A673 (cell line): ENCODE measurements at regions not wholly inside any gene's neighbourhood (a gene's known extent, or its start where the extent isn't known, plus 50 kb on each side); places are given as distances from the start of the nearest gene placed in this dataset.
"Not testable (repeated sequence)": the region's sequence is repeated elsewhere in the genome, so short reads cannot be mapped to it uniquely, and the experiment has no call there.

ENCODE experiments used
- BruUV-seq: library from RNA; stranded (reverse); fragments of 400-500 nt; replicated peaks from 2 replicates; lab custom pipeline; 2021; lab: Mats Ljungman, UMichigan
- CTCF ChIA-PET: fragments of 300-600 bp; sonication (Branson Sonifier 250); formaldehyde crosslinking; loops from one replicate; lab custom pipeline; 2022; ENCODE audit warnings: antibody characterized with exemption; lab: Charles Lee
- POLR2A ChIA-PET: fragments of 300-600 bp; sonication (Branson Sonifier 250); formaldehyde crosslinking; loops from one replicate; lab custom pipeline; 2022; ENCODE audit warnings: antibody characterized with exemption; ENCODE audit not compliant: low non-redundant PET; lab: Charles Lee
- DNase-seq: peaks from one replicate; pipeline ENCODE4 v3.0.0-alpha.2; 2015; ENCODE audit warnings: low spot score
- H3K27ac ChIP-seq: fragments of 200-600 bp; sonication (generic); 2 replicates; pipeline ENCODE4 v1.5.1; 2016; ENCODE audit warnings: mixed run types, low read depth, mild to moderate bottlenecking, mixed read lengths, antibody characterized with exemption, low read length; ENCODE audit not compliant: poor library complexity, severe bottlenecking
- H3K27me3 ChIP-seq: fragments of 200-600 bp; sonication (generic); replicated peaks from 2 replicates; pipeline ENCODE4 v1.6.1; 2017; ENCODE audit warnings: mixed run types, low read depth, mild to moderate bottlenecking, mixed read lengths, antibody characterized with exemption, low read length; ENCODE audit not compliant: insufficient read depth, poor library complexity
- H3K36me3 ChIP-seq: fragments of 200-600 bp; sonication (generic); 2 replicates; pipeline ENCODE4 v1.6.1; 2016; ENCODE audit warnings: mixed run types, mild to moderate bottlenecking, mixed read lengths, antibody characterized with exemption, low read length; ENCODE audit not compliant: insufficient read depth, poor library complexity, severe bottlenecking
- H3K4me1 ChIP-seq: fragments of 200-600 bp; sonication (generic); 2 replicates; pipeline ENCODE4 v1.6.1; 2017; ENCODE audit warnings: mixed run types, mild to moderate bottlenecking, mixed read lengths, antibody characterized with exemption, low read length; ENCODE audit not compliant: insufficient read depth, poor library complexity, severe bottlenecking
- H3K4me3 ChIP-seq: fragments of 200-600 bp; sonication (generic); 2 replicates; pipeline ENCODE4 v1.5.1; 2016; ENCODE audit warnings: low read depth, mixed run types, mild to moderate bottlenecking, mixed read lengths, low read length; ENCODE audit not compliant: poor library complexity, severe bottlenecking
- H3K9me3 ChIP-seq: fragments of 200-600 bp; sonication (generic); 2 replicates; pipeline ENCODE4 v1.6.1; 2016; ENCODE audit warnings: mixed run types, low read depth, mild to moderate bottlenecking, mixed read lengths, antibody characterized with exemption, low read length; ENCODE audit not compliant: poor library complexity, severe bottlenecking
- CTCF ChIP-seq: fragments of 300-800, 200-600 bp; sonication (generic); conservative IDR thresholded peaks from 2 replicates; pipeline ENCODE4 v1.5.1; 2017; ENCODE audit warnings: low read depth, mild to moderate bottlenecking, antibody characterized with exemption, low read length, moderate library complexity, mixed read lengths
- EZH2 ChIP-seq: fragments of 200-600 bp; sonication (generic); IDR thresholded peaks from 2 replicates; pipeline ENCODE4 v1.6.1; 2017; ENCODE audit warnings: borderline replicate concordance, low read depth, mild to moderate bottlenecking, mixed read lengths, antibody characterized with exemption, low read length; ENCODE audit not compliant: poor library complexity, severe bottlenecking
- intact Hi-C: fragments of 100-400 bp; cut with micrococcal nuclease; formaldehyde crosslinking; loops from one replicate; pipeline ENCODE4 v1.10.0; 2022; ENCODE audit not compliant: unreplicated experiment

GRCh38 chr6:49321561-49322072, 141.4 kb downstream of the MMUT start:
- TF ChIP-seq CTCF (no peak), EZH2 (no peak)

GRCh38 chr6:49305010-49305409, 158.0 kb downstream of the MMUT start:
- Histone ChIP-seq H3K4me1 (peaks cover 10% of the 10 kb centered on the region), H3K27ac (peak overlapping the region; percentile 6), H3K27me3 (no peaks in the 10 kb centered on the region), H3K9me3 (peaks cover 3% of the 10 kb centered on the region), H3K4me3 (peak overlapping the region; percentile 14), H3K36me3 (no peaks in the 10 kb centered on the region)
- CTCF ChIA-PET: no interaction called here
- intact Hi-C loops: no loop called here
- TF ChIP-seq CTCF (no peak), EZH2 (no peak)
- BruUV-seq: no TSS peak
- POLR2A ChIA-PET: no interaction called here
- DNase-seq: no peak

More at GRCh38 chr6:49321561-49322072, 141.4 kb downstream of the MMUT start:
- no peak overlapping the region for H3K4me3 ChIP-seq
- CTCF ChIA-PET: no interaction called here
- POLR2A ChIA-PET: no interaction called here
- H3K9me3 ChIP-seq: peaks cover 9% of the 10 kb centered on the region
- H3K36me3 ChIP-seq: no peaks in the 10 kb centered on the region
- no peaks in the 10 kb centered on the region for H3K27me3 ChIP-seq
- BruUV-seq: no TSS peak
- no peak for DNase-seq
- H3K4me1 ChIP-seq: peaks cover 3% of the 10 kb centered on the region
- H3K27ac ChIP-seq: no peak overlapping the region
- intact Hi-C loops: no loop called here

GRCh38 chr6:49304393-49304792, 158.7 kb downstream of the MMUT start:
- H3K4me3 ChIP-seq, H3K36me3 ChIP-seq, CTCF ChIA-PET, DNase-seq, intact Hi-C loops, H3K27me3 ChIP-seq, POLR2A ChIA-PET, H3K4me1 ChIP-seq, H3K9me3 ChIP-seq, BruUV-seq: not testable (repeated sequence)
- peak overlapping the region; percentile 6 for H3K27ac ChIP-seq

- BruUV-seq: no TSS peak
- Histone ChIP-seq H3K9me3 (peaks cover 3% of the 10 kb centered on the region), H3K27ac (no peak overlapping the region), H3K4me3 (no peak overlapping the region), H3K4me1 (peaks cover 7% of the 10 kb centered on the region), H3K36me3 (no peaks in the 10 kb centered on the region), H3K27me3 (no peaks in the 10 kb centered on the region)
- CTCF ChIA-PET: no interaction called here
- TF ChIP-seq CTCF (no peak), EZH2 (no peak)
- DNase-seq: no peak
- POLR2A ChIA-PET: no interaction called here
- intact Hi-C loops: no loop called here
These were observed 162.1 kb downstream of the MMUT start for GRCh38 chr6:49300911-49301310.
